GM12865 (cell line): ENCODE measurements at regions not wholly inside any gene's neighbourhood (a gene's known extent, or its start where the extent isn't known, plus 50 kb on each side); places are given as distances from the start of the nearest gene placed in this dataset.

Source experiments
- DNase-seq: peaks from one replicate; pipeline ENCODE4 v3.0.0; 2010; ENCODE audit warnings: low read depth
- H3K4me3 ChIP-seq: 2 replicates; pipeline ENCODE4 v1.5.1; 2011; ENCODE audit warnings: mild to moderate bottlenecking, low read depth, low read length, control low read depth
- TF ChIP-seq, protein P1 (sequence below): IDR thresholded peaks from 2 replicates; pipeline ENCODE4 v1.5.1; 2011; ENCODE audit warnings: low read length, control low read depth, low read depth, inconsistent platforms; ENCODE audit not compliant: insufficient read depth; ENCODE audit errors: missing control alignments

DNA sequence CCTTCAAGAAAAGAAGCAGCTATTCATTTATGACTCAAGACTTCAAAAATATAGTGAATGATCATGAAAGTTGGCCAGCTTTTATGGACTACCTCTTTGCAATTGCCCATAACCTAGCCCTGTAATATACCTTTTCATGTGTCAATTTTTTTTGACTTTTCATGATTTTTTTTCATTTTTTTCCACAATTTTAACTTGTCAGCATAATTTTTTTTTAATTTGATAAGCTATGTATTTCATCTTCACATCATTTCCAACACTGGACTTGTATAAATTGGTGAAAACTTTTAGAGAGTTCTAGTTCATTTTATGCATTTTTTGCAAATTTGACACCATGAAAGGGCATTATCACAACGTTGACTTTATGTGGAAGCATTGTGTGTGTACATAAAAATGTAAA lies 220.8 kb upstream of the NFE2L3 start:
- TF ChIP-seq, protein P1, sequence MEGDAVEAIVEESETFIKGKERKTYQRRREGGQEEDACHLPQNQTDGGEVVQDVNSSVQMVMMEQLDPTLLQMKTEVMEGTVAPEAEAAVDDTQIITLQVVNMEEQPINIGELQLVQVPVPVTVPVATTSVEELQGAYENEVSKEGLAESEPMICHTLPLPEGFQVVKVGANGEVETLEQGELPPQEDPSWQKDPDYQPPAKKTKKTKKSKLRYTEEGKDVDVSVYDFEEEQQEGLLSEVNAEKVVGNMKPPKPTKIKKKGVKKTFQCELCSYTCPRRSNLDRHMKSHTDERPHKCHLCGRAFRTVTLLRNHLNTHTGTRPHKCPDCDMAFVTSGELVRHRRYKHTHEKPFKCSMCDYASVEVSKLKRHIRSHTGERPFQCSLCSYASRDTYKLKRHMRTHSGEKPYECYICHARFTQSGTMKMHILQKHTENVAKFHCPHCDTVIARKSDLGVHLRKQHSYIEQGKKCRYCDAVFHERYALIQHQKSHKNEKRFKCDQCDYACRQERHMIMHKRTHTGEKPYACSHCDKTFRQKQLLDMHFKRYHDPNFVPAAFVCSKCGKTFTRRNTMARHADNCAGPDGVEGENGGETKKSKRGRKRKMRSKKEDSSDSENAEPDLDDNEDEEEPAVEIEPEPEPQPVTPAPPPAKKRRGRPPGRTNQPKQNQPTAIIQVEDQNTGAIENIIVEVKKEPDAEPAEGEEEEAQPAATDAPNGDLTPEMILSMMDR, result no peak
- no peak for DNase-seq
- no peak overlapping the region for H3K4me3 ChIP-seq

DNA sequence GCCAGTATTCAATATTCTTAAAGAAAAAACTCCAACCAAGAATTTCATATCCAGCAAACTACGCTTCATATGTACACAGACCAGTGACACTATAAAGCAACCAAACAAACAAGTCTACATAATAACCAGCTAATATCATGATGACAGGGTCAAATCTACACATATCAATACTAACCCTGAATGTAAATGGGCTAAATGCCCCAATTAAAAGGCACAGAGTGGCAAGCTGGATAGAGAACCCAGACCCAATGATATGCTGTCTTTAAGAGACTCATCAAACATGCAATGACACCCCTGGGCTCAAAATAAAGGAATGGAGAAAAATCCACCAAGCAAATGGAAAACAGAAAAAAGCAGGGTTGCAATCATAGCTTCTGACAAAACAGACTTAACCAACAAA lies 218.1 kb upstream of the NFE2L3 start:
- TF ChIP-seq, protein P1, result no peak
- H3K4me3 ChIP-seq, result no peak overlapping the region
- no peak for DNase-seq

DNA sequence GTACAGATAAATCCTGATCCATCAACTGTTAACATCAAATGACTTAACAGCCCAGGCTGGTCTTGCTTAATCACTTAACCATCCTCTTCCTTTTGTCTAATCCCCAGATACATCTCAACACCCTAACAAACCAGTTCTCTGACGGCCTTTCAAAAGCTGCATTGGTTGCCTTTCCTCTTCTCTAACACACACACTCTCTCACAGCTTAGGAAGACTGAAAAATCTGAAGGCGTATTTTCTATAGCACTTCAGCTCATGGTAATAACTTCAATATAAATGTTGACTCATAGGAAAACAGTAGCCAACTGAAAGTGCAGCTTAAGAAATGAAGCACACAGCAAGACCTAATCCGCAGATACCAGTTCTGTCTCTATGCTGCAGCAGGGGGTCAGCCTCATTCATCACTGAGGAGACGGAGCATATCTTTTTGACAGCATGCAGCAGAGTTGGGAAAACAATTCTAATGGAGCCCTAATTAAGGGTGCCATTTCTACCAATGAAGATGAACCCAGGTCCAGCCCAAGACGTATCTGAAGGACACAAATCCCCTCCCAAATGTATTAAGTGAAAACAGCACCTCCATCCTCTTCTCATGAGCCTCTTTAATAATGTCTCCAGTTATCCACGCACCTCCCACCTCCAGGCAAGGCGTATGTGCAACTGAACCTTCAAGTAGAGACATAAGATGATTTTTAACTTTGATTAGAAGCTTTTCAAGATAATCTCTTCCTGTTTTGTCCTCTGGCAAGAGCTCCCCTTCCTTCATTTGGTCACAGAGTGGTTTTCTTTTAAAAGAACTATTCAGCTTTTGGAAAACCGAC lies 211.7 kb upstream of the NFE2L3 start:
- no peak for DNase-seq
- TF ChIP-seq, protein P1, result no peak
- no peak overlapping the region for H3K4me3 ChIP-seq

DNA sequence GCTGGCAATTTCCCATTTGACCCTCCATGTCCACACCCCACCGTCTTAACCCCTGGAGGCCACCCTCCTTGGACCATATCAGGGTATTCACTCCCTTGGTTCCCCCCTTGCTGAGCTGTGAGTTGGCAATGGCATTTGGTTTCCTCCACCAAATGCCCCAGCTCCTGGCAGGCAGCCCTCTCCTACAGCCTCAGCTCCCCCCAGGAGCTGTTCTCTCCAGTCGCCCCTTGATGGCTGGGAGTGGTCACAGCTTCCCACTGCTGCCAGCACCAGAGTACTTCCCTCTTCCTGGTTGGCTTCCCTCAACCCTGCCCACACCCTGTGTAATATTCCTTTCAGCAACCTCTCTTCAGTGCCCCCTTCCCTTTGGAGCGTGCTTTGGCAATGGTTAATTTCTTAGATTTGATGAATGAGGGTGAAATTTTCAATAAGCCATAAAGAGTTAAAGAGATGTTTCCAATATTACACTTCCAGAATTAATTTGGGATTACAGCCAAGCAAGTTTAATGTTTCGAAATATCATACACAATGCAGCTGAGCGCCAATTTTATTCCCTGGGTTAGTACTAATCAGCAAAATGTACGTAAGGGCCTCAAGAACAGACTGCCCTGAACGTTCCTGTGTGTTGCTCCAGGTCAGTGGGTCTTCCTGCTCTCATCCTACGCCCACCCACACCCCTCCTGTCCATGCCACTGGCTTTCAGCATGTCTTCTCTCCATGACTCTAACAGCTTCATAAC lies 207.1 kb upstream of the NFE2L3 start:
- TF ChIP-seq, protein P1, result no peak
- H3K4me3 ChIP-seq, result no peak overlapping the region
- no peak for DNase-seq

DNA sequence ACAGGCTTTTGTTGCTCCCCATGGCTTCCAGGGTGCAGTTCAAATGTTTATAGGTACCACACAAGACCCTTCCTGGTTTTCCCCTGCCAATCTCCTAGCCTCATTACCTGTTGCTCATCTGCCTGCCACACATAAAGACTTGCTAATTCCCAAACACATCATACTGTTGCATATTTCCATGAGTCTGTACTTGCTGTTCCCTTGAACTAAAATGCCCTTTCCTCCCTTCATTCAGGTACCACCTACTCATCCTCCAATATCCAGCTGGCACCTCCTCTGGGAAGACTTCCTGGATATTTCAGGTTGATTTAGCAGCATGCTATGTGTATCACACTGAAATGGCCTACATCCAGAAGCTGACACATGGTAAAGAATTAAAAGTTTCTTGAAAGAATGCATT lies 206.4 kb upstream of the NFE2L3 start:
- TF ChIP-seq, protein P1, result no peak
- H3K4me3 ChIP-seq, result no peak overlapping the region
- no peak for DNase-seq

DNA sequence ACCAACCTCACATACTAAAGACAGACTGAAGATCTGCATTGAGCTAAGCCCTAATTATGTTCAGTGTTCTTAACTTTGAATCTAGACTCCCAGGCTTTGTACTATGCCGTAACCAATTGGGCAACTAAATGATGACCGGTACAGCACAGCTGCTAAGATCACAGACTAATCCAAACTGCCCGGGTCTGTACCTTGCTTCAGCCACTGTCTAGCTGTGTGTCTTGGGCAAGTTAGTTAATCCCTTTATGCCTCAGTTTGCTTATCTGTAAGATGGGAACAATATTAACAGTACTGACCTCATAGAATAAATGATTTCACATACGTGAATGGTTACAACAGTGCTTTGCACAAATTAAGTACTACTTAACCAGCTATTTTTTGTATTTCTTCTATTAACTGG lies 205.8 kb upstream of the NFE2L3 start:
- TF ChIP-seq, protein P1, result no peak
- no peak overlapping the region for H3K4me3 ChIP-seq
- DNase-seq, result no peak
